Keratinocyte (primary cell): ENCODE measurements at regions not wholly inside any gene's neighbourhood (a gene's known extent, or its start where the extent isn't known, plus 50 kb on each side); places are given as distances from the start of the nearest gene placed in this dataset.

Experiments
- DNase-seq: peaks from one replicate; pipeline ENCODE4 v3.0.0-alpha.2; 2011; ENCODE audit warnings: low read depth, missing footprints, low spot score
- FAIRE-seq: peaks from 2 replicates; lab custom pipeline; 2011; peaks lifted over from hg19 to GRCh38; lab: Jason Lieb, UNC
- H2AFZ ChIP-seq: 2 replicates; pipeline ENCODE4 v1.6.0; 2012; ENCODE audit warnings: low read length, control low read depth, inconsistent platforms; ENCODE audit not compliant: control insufficient read depth
- H3K27ac ChIP-seq: 2 replicates; pipeline ENCODE4 v1.5.1; 2011; ENCODE audit warnings: low read length; ENCODE audit not compliant: control insufficient read depth, insufficient read depth
- H3K27me3 ChIP-seq: 3 replicates; pipeline ENCODE4 v1.6.0; 2011; ENCODE audit warnings: low read length; ENCODE audit not compliant: control insufficient read depth, insufficient read depth; ENCODE audit errors: extremely low read depth
- H3K36me3 ChIP-seq, 2 experiments: 2 replicates in 1 of 2; 3 replicates in 1 of 2; pipeline ENCODE4 v1.5.1; 2011; ENCODE audit warnings: low read length in 2 of 2, mild to moderate bottlenecking in 1 of 2; ENCODE audit not compliant: control insufficient read depth in 2 of 2, insufficient read depth in 2 of 2; ENCODE audit errors: extremely low read depth in 1 of 2
- H3K4me1 ChIP-seq: 3 replicates; pipeline ENCODE4 v1.5.1; 2011; ENCODE audit warnings: low read length; ENCODE audit not compliant: control insufficient read depth, insufficient read depth; ENCODE audit errors: extremely low read depth
- H3K4me2 ChIP-seq: 3 replicates; pipeline ENCODE4 v1.6.0; 2011; ENCODE audit warnings: low read depth, low read length; ENCODE audit not compliant: control insufficient read depth, insufficient read depth; ENCODE audit errors: extremely low read depth
- H3K4me3 ChIP-seq, 3 experiments: fragments of 200-600 bp in 1 of 3; sonication (generic) in 1 of 3; 2 replicates in 2 of 3; 3 replicates in 1 of 3; pipeline ENCODE4 v1.5.1; 2011 to 2016; ENCODE audit warnings: low read length in 3 of 3, mild to moderate bottlenecking in 3 of 3, control low read depth in 2 of 3, inconsistent platforms in 1 of 3, low read depth in 1 of 3, mixed read lengths in 1 of 3, mixed run types in 1 of 3, moderate library complexity in 1 of 3; ENCODE audit not compliant: control insufficient read depth in 2 of 3, insufficient read depth in 2 of 3; ENCODE audit errors: extremely low read depth in 1 of 3
- H3K79me2 ChIP-seq: 2 replicates; pipeline ENCODE4 v1.6.0; 2012; ENCODE audit warnings: low read length; ENCODE audit not compliant: control insufficient read depth, insufficient read depth
- H3K9ac ChIP-seq: 3 replicates; pipeline ENCODE4 v1.6.0; 2011; ENCODE audit warnings: low read length; ENCODE audit not compliant: control insufficient read depth, insufficient read depth; ENCODE audit errors: extremely low read depth
- H3K9me1 ChIP-seq: 3 replicates; pipeline ENCODE4 v1.6.0; 2011; ENCODE audit warnings: low read length; ENCODE audit not compliant: control insufficient read depth, insufficient read depth; ENCODE audit errors: extremely low read depth
- H3K9me3 ChIP-seq: 2 replicates; pipeline ENCODE4 v1.5.1; 2012; ENCODE audit warnings: low read depth, low read length; ENCODE audit not compliant: control insufficient read depth
- H4K20me1 ChIP-seq: 3 replicates; pipeline ENCODE4 v1.6.0; 2011; ENCODE audit warnings: low read length; ENCODE audit not compliant: control insufficient read depth, insufficient read depth; ENCODE audit errors: extremely low read depth
- CTCF ChIP-seq, 3 experiments: IDR thresholded peaks in 1 of 3; conservative IDR thresholded peaks in 1 of 3; optimal IDR thresholded peaks in 1 of 3; 2 replicates in 2 of 3; 3 replicates in 1 of 3; pipeline versions ENCODE3 to v1.5.1; 2011; ENCODE audit warnings: low read length in 3 of 3, mild to moderate bottlenecking in 3 of 3, moderate library complexity in 2 of 3, control low read depth in 1 of 3, inconsistent platforms in 1 of 3; ENCODE audit not compliant: insufficient read depth in 2 of 3; ENCODE audit errors: extremely low read depth in 1 of 3
- EZH2 ChIP-seq: IDR thresholded peaks from one replicate; pipeline ENCODE4 v1.6.1; 2012; ENCODE audit warnings: inconsistent platforms, mild to moderate bottlenecking, low read length, moderate library complexity
- dilution Hi-C: fragments of 300-500 bp; cut with MboI; formaldehyde crosslinking; loops from one replicate; pipeline ENCODE4 v1.7.0; 2020; ENCODE audit warnings: low sequenced_read_pairs; ENCODE audit not compliant: extremely low pct_ligation_motif_present

- H3K9ac ChIP-seq, result no peak overlapping the region
- DNase-seq (no peak), FAIRE-seq (no peak)
- dilution Hi-C loops, result no loop called here
- H3K4me3 ChIP-seq, result no peak overlapping the region
- no peak for TF ChIP-seq CTCF (optimal IDR thresholded peaks at IDR 0.05 in 1 of 3, IDR thresholded peaks at IDR 0.05 in 1 of 3, conservative IDR thresholded peaks at IDR 0.05 in 1 of 3; ENCODE audit: extremely low read depth in 1 of 3, insufficient read depth in 2 of 3, low read length in 3 of 3)
- H3K9me3 ChIP-seq, result no peaks in the 10 kb centered on the region
- H3K36me3 ChIP-seq, result no peaks in the 10 kb centered on the region
- H3K4me1 ChIP-seq, result no peaks in the 10 kb centered on the region
- no peak overlapping the region for H2AFZ ChIP-seq
- no peak overlapping the region for H3K4me2 ChIP-seq
- peaks cover 11% of the 10 kb centered on the region for H4K20me1 ChIP-seq
- H3K27me3 ChIP-seq, result peaks cover 48% of the 10 kb centered on the region
- H3K9me1 ChIP-seq, result no peaks in the 10 kb centered on the region
- no peak overlapping the region for H3K27ac ChIP-seq
- H3K79me2 ChIP-seq, result no peaks in the 10 kb centered on the region
Measured at GRCh38 chr20:61138566-61138965, 113.5 kb upstream of the CDH4 start.

GRCh38 chr20:61139031-61139430 is 113.0 kb upstream of the CDH4 start:
- no peak overlapping the region for H3K27ac ChIP-seq
- H2AFZ ChIP-seq, result no peak overlapping the region
- H3K9me3 ChIP-seq, result no peaks in the 10 kb centered on the region
- H3K4me2 ChIP-seq, result no peak overlapping the region
- TF ChIP-seq EZH2, result no peak
- no peak for TF ChIP-seq CTCF (optimal IDR thresholded peaks at IDR 0.05 in 1 of 3, IDR thresholded peaks at IDR 0.05 in 1 of 3, conservative IDR thresholded peaks at IDR 0.05 in 1 of 3; ENCODE audit: extremely low read depth in 1 of 3, insufficient read depth in 2 of 3, low read length in 3 of 3)
- H3K27me3 ChIP-seq, result peaks cover 46% of the 10 kb centered on the region
- H3K4me3 ChIP-seq, result no peak overlapping the region
- no peaks in the 10 kb centered on the region for H3K79me2 ChIP-seq
- dilution Hi-C loops, result no loop called here
- no peaks in the 10 kb centered on the region for H3K9me1 ChIP-seq
- FAIRE-seq (no peak), DNase-seq (no peak)
- H3K36me3 ChIP-seq, result no peaks in the 10 kb centered on the region
- H4K20me1 ChIP-seq, result peaks cover 11% of the 10 kb centered on the region
- no peak overlapping the region for H3K9ac ChIP-seq
- H3K4me1 ChIP-seq, result no peaks in the 10 kb centered on the region
